Astrocyte (in vitro differentiated cells and primary cell): ENCODE measurements at regions not wholly inside any gene's neighbourhood (a gene's known extent, or its start where the extent isn't known, plus 50 kb on each side); places are given as distances from the start of the nearest gene placed in this dataset.

Experiments used
- DNase-seq: peaks from one replicate; pipeline ENCODE4 v3.0.0-alpha.2; 2010; ENCODE audit warnings: low read depth
- FAIRE-seq: peaks from 2 replicates; lab custom pipeline; 2011; peaks lifted over from hg19 to GRCh38; lab: Jason Lieb, UNC
- H2AFZ ChIP-seq: 2 replicates; pipeline ENCODE4 v1.6.0; 2012; ENCODE audit warnings: low read depth, low read length, inconsistent platforms
- H3K27ac ChIP-seq: 2 replicates; pipeline ENCODE4 v1.5.1; 2011; ENCODE audit warnings: low read depth, low read length, inconsistent platforms
- H3K27me3 ChIP-seq: 2 replicates; pipeline ENCODE4 v1.6.0; 2011; ENCODE audit warnings: low read length, inconsistent platforms; ENCODE audit not compliant: insufficient read depth
- H3K36me3 ChIP-seq: 2 replicates; pipeline ENCODE4 v1.5.1; 2011; ENCODE audit warnings: low read length, inconsistent platforms; ENCODE audit not compliant: insufficient read depth
- H3K4me1 ChIP-seq: 2 replicates; pipeline ENCODE4 v1.5.1; 2011; ENCODE audit warnings: low read length, inconsistent platforms; ENCODE audit not compliant: insufficient read depth
- H3K4me2 ChIP-seq: 2 replicates; pipeline ENCODE4 v1.6.0; 2012; ENCODE audit warnings: low read length, inconsistent platforms
- H3K4me3 ChIP-seq: 2 replicates; pipeline ENCODE4 v1.5.1; 2011; ENCODE audit warnings: low read depth, mild to moderate bottlenecking, low read length, inconsistent platforms; ENCODE audit not compliant: insufficient read depth
- H3K79me2 ChIP-seq: 2 replicates; pipeline ENCODE4 v1.6.0; 2012; ENCODE audit warnings: mild to moderate bottlenecking, low read length, inconsistent platforms; ENCODE audit not compliant: insufficient read depth
- H3K9ac ChIP-seq: 2 replicates; pipeline ENCODE4 v1.6.0; 2012; ENCODE audit warnings: mild to moderate bottlenecking, low read length, inconsistent platforms
- H3K9me3 ChIP-seq: 2 replicates; pipeline ENCODE4 v1.5.1; 2012; ENCODE audit warnings: low read depth, mild to moderate bottlenecking, low read length, inconsistent platforms; ENCODE audit not compliant: insufficient read depth
- H4K20me1 ChIP-seq: 2 replicates; pipeline ENCODE4 v1.6.0; 2012; ENCODE audit warnings: low read length, inconsistent platforms; ENCODE audit not compliant: insufficient read depth
- H3K27ac Mint-ChIP-seq: one replicate; pipeline ENCODE4 v1.8.0; 2021; ENCODE audit warnings: mild to moderate bottlenecking, mixed read lengths; ENCODE audit not compliant: unreplicated experiment
- H3K27me3 Mint-ChIP-seq: one replicate; pipeline ENCODE4 v1.8.0; 2021; ENCODE audit warnings: low read depth, mixed read lengths; ENCODE audit not compliant: unreplicated experiment
- H3K36me3 Mint-ChIP-seq: one replicate; pipeline ENCODE4 v1.8.0; 2021; ENCODE audit warnings: low read depth, mixed read lengths; ENCODE audit not compliant: unreplicated experiment
- H3K4me1 Mint-ChIP-seq: one replicate; pipeline ENCODE4 v1.8.0; 2021; ENCODE audit warnings: low read depth, mixed read lengths; ENCODE audit not compliant: unreplicated experiment
- H3K4me3 Mint-ChIP-seq: one replicate; pipeline ENCODE4 v1.8.0; 2021; ENCODE audit warnings: mild to moderate bottlenecking, moderate library complexity, mixed read lengths; ENCODE audit not compliant: unreplicated experiment
- H3K9me3 Mint-ChIP-seq: one replicate; pipeline ENCODE4 v1.8.0; 2021; ENCODE audit warnings: mild to moderate bottlenecking, mixed read lengths; ENCODE audit not compliant: unreplicated experiment
- CTCF ChIP-seq: IDR thresholded peaks from 2 replicates; pipeline ENCODE4 v1.5.1; 2011; ENCODE audit warnings: low read depth, mild to moderate bottlenecking, inconsistent platforms, low read length, moderate library complexity; ENCODE audit not compliant: insufficient read depth
- EZH2 ChIP-seq: IDR thresholded peaks from 2 replicates; pipeline ENCODE4 v1.6.1; 2012; ENCODE audit warnings: mild to moderate bottlenecking, low read length, inconsistent platforms; ENCODE audit not compliant: insufficient read depth

GRCh38 chr1:73778471-73778870, 419.5 kb downstream of the LRRIQ3 start:
- Histone ChIP-seq H3K36me3 (no peaks in the 10 kb centered on the region), H3K9me3 (no peaks in the 10 kb centered on the region), H2AFZ (no peak overlapping the region), H3K4me1 (no peaks in the 10 kb centered on the region), H3K9ac (no peak overlapping the region), H3K4me2 (no peak overlapping the region), H3K79me2 (no peaks in the 10 kb centered on the region), H3K27ac (no peak overlapping the region), H3K27me3 (no peaks in the 10 kb centered on the region), H3K4me3 (no peak overlapping the region), H4K20me1 (no peaks in the 10 kb centered on the region)
- FAIRE-seq: no peak
- Mint-ChIP-seq H3K27me3 (no peaks in the 10 kb centered on the region), H3K4me1 (peaks cover 8% of the 10 kb centered on the region), H3K4me3 (no peak overlapping the region), H3K27ac (no peak overlapping the region), H3K9me3 (no peaks in the 10 kb centered on the region), H3K36me3 (no peaks in the 10 kb centered on the region)
- no peak for DNase-seq
- TF ChIP-seq CTCF: no peak
- TF ChIP-seq EZH2: no peak

- Histone ChIP-seq H3K27ac (no peak overlapping the region), H3K4me3 (no peak overlapping the region), H3K9me3 (peaks cover 2% of the 10 kb centered on the region), H2AFZ (no peak overlapping the region), H4K20me1 (no peaks in the 10 kb centered on the region), H3K79me2 (no peaks in the 10 kb centered on the region), H3K4me2 (no peak overlapping the region), H3K9ac (no peak overlapping the region), H3K4me1 (no peaks in the 10 kb centered on the region), H3K36me3 (no peaks in the 10 kb centered on the region), H3K27me3 (no peaks in the 10 kb centered on the region)
- H3K4me1 Mint-ChIP-seq: no peaks in the 10 kb centered on the region
- no peak for FAIRE-seq
- H3K27ac Mint-ChIP-seq: no peak overlapping the region
- no peaks in the 10 kb centered on the region for H3K27me3 Mint-ChIP-seq
- no peaks in the 10 kb centered on the region for H3K9me3 Mint-ChIP-seq
- DNase-seq: no peak
- H3K4me3 Mint-ChIP-seq: no peak overlapping the region
- TF ChIP-seq EZH2 (no peak), CTCF (no peak)
- no peaks in the 10 kb centered on the region for H3K36me3 Mint-ChIP-seq
Measured at GRCh38 chr1:73775896-73776295, 422.1 kb downstream of the LRRIQ3 start.

GRCh38 chr1:73772941-73773340, 425.0 kb downstream of the LRRIQ3 start:
- Mint-ChIP-seq H3K27me3 (no peaks in the 10 kb centered on the region), H3K4me3 (no peak overlapping the region), H3K36me3 (no peaks in the 10 kb centered on the region), H3K4me1 (no peaks in the 10 kb centered on the region), H3K27ac (no peak overlapping the region), H3K9me3 (no peaks in the 10 kb centered on the region)
- Histone ChIP-seq H3K4me2 (no peak overlapping the region), H3K36me3 (no peaks in the 10 kb centered on the region), H3K4me3 (no peak overlapping the region), H3K9me3 (peaks cover 2% of the 10 kb centered on the region), H3K27ac (no peak overlapping the region), H3K27me3 (no peaks in the 10 kb centered on the region), H4K20me1 (no peaks in the 10 kb centered on the region), H3K79me2 (no peaks in the 10 kb centered on the region), H3K9ac (no peak overlapping the region), H3K4me1 (no peaks in the 10 kb centered on the region), H2AFZ (no peak overlapping the region)
- no peak for FAIRE-seq
- no peak for DNase-seq
- TF ChIP-seq EZH2 (no peak), CTCF (no peak)
